Left lung (tissue), 4 donors: ENCODE measurements at regions not wholly inside any gene's neighbourhood (a gene's known extent, or its start where the extent isn't known, plus 50 kb on each side); places are given as distances from the start of the nearest gene placed in this dataset.

Source experiments
- ATAC-seq: fragments of 200-7000 bp; cut with Tn5 transposase; one replicate; pipeline ENCODE4 v1.9.1; 2020; ENCODE audit warnings: moderate library complexity
- DNase-seq, 4 donors: peaks; one replicate each; pipeline ENCODE4 v3.0.0-alpha.2; 2013 to 2020
- H3K27ac ChIP-seq, 2 donors: fragments of 200-600 bp; sonication (generic) in 1 of 2; one replicate each; pipeline versions ENCODE4 v1.5.0 to v1.8.0; 2020 to 2021
- H3K27me3 ChIP-seq, 2 donors: fragments of 200-600 bp; sonication (generic) in 1 of 2; one replicate each; pipeline versions ENCODE4 v1.5.0 to v1.8.0; 2020 to 2021
- H3K36me3 ChIP-seq, 2 donors: fragments of 200-600 bp; sonication (generic) in 1 of 2; one replicate each; pipeline versions ENCODE4 v1.5.0 to v1.8.0; 2020 to 2021
- H3K4me1 ChIP-seq, 2 donors: fragments of 200-600 bp; one replicate each; pipeline ENCODE4 v1.8.0; 2021
- H3K4me3 ChIP-seq, 2 donors: fragments of 200-600 bp; sonication (generic) in 1 of 2; one replicate each; pipeline versions ENCODE4 v1.5.0 to v1.8.0; 2020 to 2021; ENCODE audit warnings: mild to moderate bottlenecking in 1 of 2
- H3K9me3 ChIP-seq, 2 donors: fragments of 200-600 bp; sonication (generic) in 1 of 2; one replicate each; pipeline versions ENCODE4 v1.5.0 to v1.8.0; 2020 to 2021
- CTCF ChIP-seq, 2 donors: fragments of 200-600 bp; sonication (generic) in 1 of 2; IDR thresholded peaks; one replicate each; pipeline versions ENCODE4 v1.5.0 to v1.8.0; 2021; ENCODE audit warnings: antibody characterized with exemption in 2 of 2
- intact Hi-C, 2 donors: fragments of 100-400 bp; cut with DNase I; formaldehyde crosslinking; loops; one replicate each; pipeline versions ENCODE4 v1.11.2 to v1.14.2; 2022
- donor health status: DM: no; HTN: yes; CAD: no.
- donor health status: DM: no; HTN: no; CAD: no.

GRCh38 chr5:1748271-1748670 lies 51.4 kb downstream of the MRPL36 start:
- Histone ChIP-seq H3K36me3 (no peaks in the 10 kb centered on the region), H3K27me3 (peaks cover 0 to 68% of the 10 kb centered on the region in 2 donors), H3K27ac (no peak overlapping the region), H3K4me1 (no peaks in the 10 kb centered on the region), H3K4me3 (no peak overlapping the region), H3K9me3 (no peaks in the 10 kb centered on the region)
- intact Hi-C loops, result no loop called here
- peak in 2 of 4 donors; percentile 13 to 51 for DNase-seq
- no peak for ATAC-seq
- no peak for TF ChIP-seq CTCF (IDR thresholded peaks at IDR 0.05)

GRCh38 chr5:1747803-1748085 lies 51.9 kb downstream of the MRPL36 start:
- Histone ChIP-seq H3K9me3 (no peaks in the 10 kb centered on the region), H3K36me3 (no peaks in the 10 kb centered on the region), H3K27me3 (peaks cover 0 to 64% of the 10 kb centered on the region in 2 donors), H3K27ac (no peak overlapping the region), H3K4me3 (no peak overlapping the region), H3K4me1 (no peaks in the 10 kb centered on the region)
- DNase-seq (no peak), ATAC-seq (no peak)
- intact Hi-C loops, result no loop called here
- TF ChIP-seq CTCF (IDR thresholded peaks at IDR 0.05), result no peak

GRCh38 chr5:1747079-1747802 lies 52.4 kb downstream of the MRPL36 start:
- TF ChIP-seq CTCF (IDR thresholded peaks at IDR 0.05), result no peak
- no peak overlapping the region for H3K27ac ChIP-seq
- H3K9me3 ChIP-seq, result no peaks in the 10 kb centered on the region
- no peaks in the 10 kb centered on the region for H3K36me3 ChIP-seq
- no peaks in the 10 kb centered on the region for H3K4me1 ChIP-seq
- ATAC-seq, result no peak
- intact Hi-C loops, result no loop called here
- H3K4me3 ChIP-seq, result no peak overlapping the region
- DNase-seq, result peak in 2 of 4 donors; percentile 18 to 55
- peaks cover 0 to 58% of the 10 kb centered on the region in 2 donors for H3K27me3 ChIP-seq

- Histone ChIP-seq H3K9me3 (no peaks in the 10 kb centered on the region), H3K4me3 (no peak overlapping the region), H3K4me1 (no peaks in the 10 kb centered on the region), H3K36me3 (no peaks in the 10 kb centered on the region), H3K27me3 (peaks cover 0 to 51% of the 10 kb centered on the region in 2 donors), H3K27ac (no peak overlapping the region)
- intact Hi-C loops, result no loop called here
- no peak for TF ChIP-seq CTCF (IDR thresholded peaks at IDR 0.05)
- ATAC-seq, result no peak
- DNase-seq, result peak in 2 of 4 donors; percentile 29 to 77
These were observed 53.1 kb downstream of the MRPL36 start for GRCh38 chr5:1746371-1747078.

GRCh38 chr5:1745796-1746370 lies 53.8 kb downstream of the MRPL36 start:
- H3K4me1 ChIP-seq, result no peaks in the 10 kb centered on the region
- peaks cover 0 to 5% of the 10 kb centered on the region in 2 donors for H3K9me3 ChIP-seq
- H3K27me3 ChIP-seq, result peaks cover 0 to 45% of the 10 kb centered on the region in 2 donors
- no peak overlapping the region for H3K27ac ChIP-seq
- ATAC-seq (no peak), DNase-seq (peak in 2 of 4 donors; percentile 12 to 56)
- H3K4me3 ChIP-seq, result no peak overlapping the region
- H3K36me3 ChIP-seq, result no peaks in the 10 kb centered on the region
- no peak for TF ChIP-seq CTCF (IDR thresholded peaks at IDR 0.05)
- intact Hi-C loops, result no loop called here
